ENCODE measurements at regions not wholly inside any gene's neighbourhood (a gene's known extent, or its start where the extent isn't known, plus 50 kb on each side); places are given as distances from the start of the nearest gene placed in this dataset.

GRCh38 chr2:72011791-72012190 lies 135.9 kb downstream of the CYP26B1 start:
- H3K4me3 ChIP-seq (ENCODE audit: low read depth, low read length), result no peak overlapping the region
- no peak for TF ChIP-seq CTCF (IDR thresholded peaks at IDR 0.05; ENCODE audit: low read depth, low read length, missing control alignments)
- DNase-seq (ENCODE audit: low read depth), result no peak

GRCh38 chr2:72011370-72011689 lies 136.3 kb downstream of the CYP26B1 start:
- DNase-seq (ENCODE audit: low read depth), result no peak
- TF ChIP-seq CTCF (IDR thresholded peaks at IDR 0.05; ENCODE audit: low read depth, low read length, missing control alignments), result no peak
- H3K4me3 ChIP-seq (ENCODE audit: low read depth, low read length), result no peak overlapping the region

GRCh38 chr2:72010647-72011369 lies 136.9 kb downstream of the CYP26B1 start:
- H3K4me3 ChIP-seq (ENCODE audit: low read depth, low read length), result no peak overlapping the region
- no peak for DNase-seq (ENCODE audit: low read depth)
- TF ChIP-seq CTCF (IDR thresholded peaks at IDR 0.05; ENCODE audit: low read depth, low read length, missing control alignments), result no peak

- no peak for DNase-seq (ENCODE audit: low read depth)
- TF ChIP-seq CTCF (IDR thresholded peaks at IDR 0.05; ENCODE audit: low read depth, low read length, missing control alignments), result no peak
- H3K4me3 ChIP-seq (ENCODE audit: low read depth, low read length), result no peak overlapping the region
These were observed 139.1 kb downstream of the CYP26B1 start for GRCh38 chr2:72008608-72009007.

GRCh38 chr2:72007402-72007801 lies 140.3 kb downstream of the CYP26B1 start:
- TF ChIP-seq CTCF (IDR thresholded peaks at IDR 0.05; ENCODE audit: low read depth, low read length, missing control alignments), result no peak
- DNase-seq (ENCODE audit: low read depth), result no peak
- H3K4me3 ChIP-seq (ENCODE audit: low read depth, low read length), result no peak overlapping the region

- DNase-seq (ENCODE audit: low read depth), result no peak
- H3K4me3 ChIP-seq (ENCODE audit: low read depth, low read length), result no peak overlapping the region
- no peak for TF ChIP-seq CTCF (IDR thresholded peaks at IDR 0.05; ENCODE audit: low read depth, low read length, missing control alignments)
These were observed 141.4 kb downstream of the CYP26B1 start for GRCh38 chr2:72006188-72006736.

- no peak overlapping the region for H3K4me3 ChIP-seq (ENCODE audit: low read depth, low read length)
- no peak for TF ChIP-seq CTCF (IDR thresholded peaks at IDR 0.05; ENCODE audit: low read depth, low read length, missing control alignments)
- no peak for DNase-seq (ENCODE audit: low read depth)
These were observed 142.7 kb downstream of the CYP26B1 start for GRCh38 chr2:72004976-72005375.
